Right lobe of liver (tissue), 6 donors: ENCODE measurements at regions not wholly inside any gene's neighbourhood (a gene's known extent, or its start where the extent isn't known, plus 50 kb on each side); places are given as distances from the start of the nearest gene placed in this dataset.
"Not testable (repeated sequence)": the region's sequence is repeated elsewhere in the genome, so short reads cannot be mapped to it uniquely, and the experiment has no call there.

Experiments used
- ATAC-seq, 4 donors: fragments of 200-7000 bp; cut with Tn5 transposase; one replicate each; pipeline ENCODE4 v1.9.1; 2020; ENCODE audit warnings: mild to moderate bottlenecking in 4 of 4, moderate library complexity in 4 of 4
- DNase-seq, 3 donors: peaks; one replicate each; pipeline ENCODE4 v3.0.0-alpha.2; 2020
- H3K27ac ChIP-seq, 3 donors: fragments of 200-600 bp; one replicate each; pipeline ENCODE4 v1.8.0; 2022
- H3K27me3 ChIP-seq, 2 donors: fragments of 200-600 bp; one replicate each; pipeline ENCODE4 v1.8.0; 2022
- H3K36me3 ChIP-seq, 4 donors: fragments of 200-600 bp; sonication (generic) in 1 of 4; one replicate each; pipeline versions ENCODE4 v1.5.1 to v1.8.0; 2017 to 2022; ENCODE audit warnings: control low read depth in 1 of 4
- H3K4me1 ChIP-seq, 4 donors: fragments of 200-600 bp; sonication (generic) in 1 of 4; one replicate each; pipeline versions ENCODE4 v1.5.1 to v1.8.0; 2017 to 2022; ENCODE audit warnings: control low read depth in 1 of 4
- H3K4me3 ChIP-seq, 3 donors: fragments of 200-600 bp; one replicate each; pipeline ENCODE4 v1.8.0; 2022
- H3K9me3 ChIP-seq, 4 donors: fragments of 200-600 bp; sonication (generic) in 1 of 4; one replicate each; pipeline versions ENCODE4 v1.5.1 to v1.8.0; 2017 to 2022; ENCODE audit warnings: control low read depth in 1 of 4
- CTCF ChIP-seq, 4 donors: fragments of 200-600 bp in 3 of 4; fragments of 450-650 bp in 1 of 4; IDR thresholded peaks; one replicate each; pipeline versions ENCODE4 v1.5.1 to v1.8.0; 2016 to 2022; ENCODE audit warnings: antibody characterized with exemption in 4 of 4, mild to moderate bottlenecking in 2 of 4
- POLR2A ChIP-seq: fragments of 450-650 bp; IDR thresholded peaks from one replicate; pipeline ENCODE4 v1.6.1; 2017; ENCODE audit warnings: antibody characterized with exemption, mild to moderate bottlenecking
- WGBS: methylation state at CpG from one replicate; pipeline ENCODE4 v1.1.6; 2018; ENCODE audit warnings: low coverage, low lambda C conversion rate; ENCODE audit not compliant: insufficient coverage; ENCODE audit errors: missing lambda C conversion rate; 5-methylcytosine and 5-hydroxymethylcytosine counted together
- intact Hi-C, 2 donors: fragments of 100-400 bp; cut with DNase I; formaldehyde crosslinking; loops; one replicate each; pipeline versions ENCODE4 v1.11.2 to v1.14.1; 2022
- donor health status: DM: no; HTN: yes; CAD: no.
- donor health status: DM: no; HTN: no; CAD: no.
- donor health status: DM: no; HTN: no; CAD: no.
- donor health status: DM: no; HTN: yes; CAD: no.
- donor health status: DM: no; HTN: yes; CAD: no.

GRCh38 chr6:51007237-51007636, 188.6 kb downstream of the TFAP2B start:
- Histone ChIP-seq H3K36me3 (no peaks in the 10 kb centered on the region), H3K27me3 (no peaks in the 10 kb centered on the region), H3K27ac (no peak overlapping the region), H3K4me3 (no peak overlapping the region), H3K4me1 (no peaks in the 10 kb centered on the region), H3K9me3 (no peaks in the 10 kb centered on the region)
- DNase-seq (no peak), ATAC-seq (no peak)
- TF ChIP-seq CTCF (IDR thresholded peaks at IDR 0.05): no peak
- no peak for TF ChIP-seq POLR2A
- intact Hi-C loops: no loop called here

GRCh38 chr6:51008693-51009092, 190.0 kb downstream of the TFAP2B start:
- H3K9me3 ChIP-seq, intact Hi-C loops, H3K36me3 ChIP-seq, H3K4me1 ChIP-seq, H3K27ac ChIP-seq, H3K4me3 ChIP-seq, ATAC-seq, H3K27me3 ChIP-seq, DNase-seq: not testable (repeated sequence)
- WGBS: 38% methylated on average over 1 of the region's 1 CpG

GRCh38 chr6:51013376-51013775, 194.7 kb downstream of the TFAP2B start:
- TF ChIP-seq POLR2A (no peak), CTCF (IDR thresholded peaks at IDR 0.05) (no peak)
- no peaks in the 10 kb centered on the region for H3K27me3 ChIP-seq
- DNase-seq: no peak
- intact Hi-C loops: no loop called here
- no peaks in the 10 kb centered on the region for H3K9me3 ChIP-seq
- H3K4me1 ChIP-seq: no peaks in the 10 kb centered on the region
- no peak for ATAC-seq
- H3K4me3 ChIP-seq: no peak overlapping the region
- no peaks in the 10 kb centered on the region for H3K36me3 ChIP-seq
- H3K27ac ChIP-seq: no peak overlapping the region

- 89% methylated on average over 6 of the region's 6 CpGs for WGBS
Observed at GRCh38 chr6:51015394-51015793, 196.7 kb downstream of the TFAP2B start.

GRCh38 chr6:51016489-51016888, 197.8 kb downstream of the TFAP2B start:
- no peak overlapping the region for H3K27ac ChIP-seq
- no peaks in the 10 kb centered on the region for H3K9me3 ChIP-seq
- DNase-seq (no peak), ATAC-seq (no peak)
- H3K27me3 ChIP-seq: no peaks in the 10 kb centered on the region
- WGBS: 71% methylated on average over 1 of the region's 1 CpG
- H3K36me3 ChIP-seq: no peaks in the 10 kb centered on the region
- intact Hi-C loops: no loop called here
- TF ChIP-seq CTCF (IDR thresholded peaks at IDR 0.05): no peak
- TF ChIP-seq POLR2A: no peak
- H3K4me1 ChIP-seq: no peaks in the 10 kb centered on the region
- no peak overlapping the region for H3K4me3 ChIP-seq

More at GRCh38 chr6:51015394-51015793, 196.7 kb downstream of the TFAP2B start:
- H3K9me3 ChIP-seq: no peaks in the 10 kb centered on the region
- no peak overlapping the region for H3K4me3 ChIP-seq
- intact Hi-C loops: no loop called here
- no peak overlapping the region for H3K27ac ChIP-seq
- H3K36me3 ChIP-seq: no peaks in the 10 kb centered on the region
- H3K27me3 ChIP-seq: no peaks in the 10 kb centered on the region
- TF ChIP-seq CTCF (IDR thresholded peaks at IDR 0.05): no peak
- no peak for TF ChIP-seq POLR2A
- DNase-seq: no peak
- no peaks in the 10 kb centered on the region for H3K4me1 ChIP-seq
- ATAC-seq: no peak
